Small intestine (tissue), 7 donors: ENCODE measurements at regions not wholly inside any gene's neighbourhood (a gene's known extent, or its start where the extent isn't known, plus 50 kb on each side); places are given as distances from the start of the nearest gene placed in this dataset.
"Not testable (repeated sequence)": the region's sequence is repeated elsewhere in the genome, so short reads cannot be mapped to it uniquely, and the experiment has no call there.

Experiments
- DNase-seq, 2 donors: peaks; one replicate each; pipeline versions ENCODE4 v3.0.0 to v3.0.0-alpha.2; 2013
- FAIRE-seq: peaks from 2 replicates; lab custom pipeline; 2012; peaks lifted over from hg19 to GRCh38; lab: Jason Lieb, UNC
- H3K27ac ChIP-seq, 3 donors: one replicate each; pipeline ENCODE4 v1.5.1; 2013; ENCODE audit warnings: low read length in 2 of 3, mild to moderate bottlenecking in 2 of 3, control low read depth in 1 of 3, inconsistent platforms in 1 of 3, low read depth in 1 of 3, moderate library complexity in 1 of 3
- H3K27me3 ChIP-seq, 3 donors: one replicate each; pipeline ENCODE4 v1.6.1; 2013; ENCODE audit warnings: low read length in 3 of 3, inconsistent platforms in 1 of 3; ENCODE audit not compliant: control insufficient read depth in 3 of 3, insufficient read depth in 3 of 3
- H3K36me3 ChIP-seq, 3 donors: one replicate each; pipeline ENCODE4 v1.6.1; 2013; ENCODE audit warnings: low read length in 3 of 3, inconsistent platforms in 1 of 3, low read depth in 1 of 3, mild to moderate bottlenecking in 1 of 3, moderate library complexity in 1 of 3; ENCODE audit not compliant: control insufficient read depth in 3 of 3, insufficient read depth in 2 of 3
- H3K4me1 ChIP-seq, 3 donors: one replicate each; pipeline ENCODE4 v1.6.1; 2013; ENCODE audit warnings: low read length in 2 of 3, inconsistent platforms in 1 of 3, low read depth in 1 of 3, mild to moderate bottlenecking in 1 of 3, moderate library complexity in 1 of 3; ENCODE audit not compliant: control insufficient read depth in 3 of 3, insufficient read depth in 2 of 3
- H3K4me3 ChIP-seq, 3 donors: one replicate each; pipeline ENCODE4 v1.5.1; 2013; ENCODE audit warnings: low read length in 3 of 3, control low read depth in 1 of 3, inconsistent platforms in 1 of 3, low read depth in 1 of 3, mild to moderate bottlenecking in 1 of 3, moderate library complexity in 1 of 3
- H3K9me3 ChIP-seq, 2 donors: one replicate each; pipeline ENCODE4 v1.6.1; 2013; ENCODE audit warnings: low read depth in 1 of 2, low read length in 1 of 2; ENCODE audit not compliant: control insufficient read depth in 2 of 2, insufficient read depth in 1 of 2
- WGBS, 3 donors: extraction: QIAGEN DNeasy Blood & Tissue Kit; methylation state at CpG; one replicate each; pipeline ENCODE4 v1.1.7; 2013; 5-methylcytosine and 5-hydroxymethylcytosine counted together
- donor health status: healthy with polysubstance abuse.
- donor health status: control.
- donor health status: control.
- donor health status: Bipolar disorder and iron deficiency.
- donor health status: healthy.

- H3K27ac ChIP-seq = peak overlapping the region in 1 of 3 donors; percentile 43
Measured at GRCh38 chr12:93087840-93088610, 158.9 kb upstream of the EEA1 start.

GRCh38 chr12:93089805-93090569 lies 160.9 kb upstream of the EEA1 start:
- DNase-seq = peak; percentile 74 to 92
- no peak for FAIRE-seq
- WGBS, 3 donors = 57 to 77% (median 65%) methylated on average over 5 of the region's 5 CpGs

More at GRCh38 chr12:93087840-93088610, 158.9 kb upstream of the EEA1 start:
- no peak for DNase-seq
- H3K27me3 ChIP-seq = no peaks in the 10 kb centered on the region
- H3K9me3 ChIP-seq = peaks cover 0 to 11% of the 10 kb centered on the region in 2 donors
- no peaks in the 10 kb centered on the region for H3K36me3 ChIP-seq
- 71 to 83% (median 80%) methylated on average over 6 of the region's 6 CpGs for WGBS, 3 donors
- peaks cover 0 to 12% (median 0%) of the 10 kb centered on the region in 3 donors for H3K4me1 ChIP-seq
- no peak for FAIRE-seq
- H3K4me3 ChIP-seq = no peak overlapping the region

GRCh38 chr12:93090731-93091172 lies 161.7 kb upstream of the EEA1 start:
- Histone ChIP-seq H3K4me3 (no peak overlapping the region), H3K4me1 (peaks cover 0 to 14% (median 0%) of the 10 kb centered on the region in 3 donors), H3K27me3 (no peaks in the 10 kb centered on the region), H3K9me3 (peaks cover 0 to 11% of the 10 kb centered on the region in 2 donors), H3K27ac (no peak overlapping the region), H3K36me3 (no peaks in the 10 kb centered on the region)
- FAIRE-seq = no peak
- no peak for DNase-seq

More at GRCh38 chr12:93089805-93090569, 160.9 kb upstream of the EEA1 start:
- Histone ChIP-seq H3K4me1 (peaks cover 0 to 12% (median 0%) of the 10 kb centered on the region in 3 donors), H3K27ac (peak overlapping the region; percentile 62 to 70 (median 70)), H3K9me3 (peaks cover 0 to 11% of the 10 kb centered on the region in 2 donors), H3K27me3 (no peaks in the 10 kb centered on the region), H3K4me3 (no peak overlapping the region), H3K36me3 (no peaks in the 10 kb centered on the region)

- Histone ChIP-seq H3K27me3 (no peaks in the 10 kb centered on the region), H3K9me3 (no peaks in the 10 kb centered on the region), H3K4me1 (peaks cover 0 to 17% (median 0%) of the 10 kb centered on the region in 3 donors), H3K36me3 (no peaks in the 10 kb centered on the region), H3K4me3 (no peak overlapping the region), H3K27ac (no peak overlapping the region)
- FAIRE-seq = no peak
- peak in 1 of 2 donors; percentile 19 for DNase-seq
- 66 to 81% (median 77%) methylated on average over 6 of the region's 6 CpGs for WGBS, 3 donors
Measured at GRCh38 chr12:93091886-93092648, 163.0 kb upstream of the EEA1 start.

- H3K4me3 ChIP-seq = no peak overlapping the region
- H3K27ac ChIP-seq = no peak overlapping the region
- no peaks in the 10 kb centered on the region for H3K27me3 ChIP-seq
- FAIRE-seq (no peak), DNase-seq (no peak)
- H3K4me1 ChIP-seq = peaks cover 0 to 17% (median 0%) of the 10 kb centered on the region in 3 donors
- no peaks in the 10 kb centered on the region for H3K36me3 ChIP-seq
- 85 to 92% (median 92%) methylated on average over 6 of the region's 6 CpGs for WGBS, 3 donors
- H3K9me3 ChIP-seq = no peaks in the 10 kb centered on the region
Measured at GRCh38 chr12:93092649-93092945, 163.5 kb upstream of the EEA1 start.

GRCh38 chr12:93093243-93093642 lies 164.1 kb upstream of the EEA1 start:
- 80 to 87% (median 85%) methylated on average over 3 of the region's 3 CpGs for WGBS, 3 donors
- no peak for DNase-seq
- H3K36me3 ChIP-seq = no peaks in the 10 kb centered on the region
- no peak for FAIRE-seq
- peaks cover 0 to 15% (median 0%) of the 10 kb centered on the region in 3 donors for H3K4me1 ChIP-seq
- no peaks in the 10 kb centered on the region for H3K9me3 ChIP-seq
- H3K4me3 ChIP-seq = no peak overlapping the region
- no peak overlapping the region for H3K27ac ChIP-seq
- H3K27me3 ChIP-seq = no peaks in the 10 kb centered on the region

- not testable (repeated sequence) for H3K9me3 ChIP-seq, FAIRE-seq, H3K4me3 ChIP-seq, H3K27me3 ChIP-seq, H3K36me3 ChIP-seq, H3K27ac ChIP-seq, DNase-seq
- H3K4me1 ChIP-seq = peaks cover 0 to 11% (median 0%) of the 10 kb centered on the region in 3 donors
- 90 to 96% (median 95%) methylated on average over 9 of the region's 9 CpGs for WGBS, 3 donors
Measured at GRCh38 chr12:93094222-93094621, 165.1 kb upstream of the EEA1 start.
